ENCODE measurements at regions not wholly inside any gene's neighbourhood (a gene's known extent, or its start where the extent isn't known, plus 50 kb on each side); places are given as distances from the start of the nearest gene placed in this dataset.

DNA sequence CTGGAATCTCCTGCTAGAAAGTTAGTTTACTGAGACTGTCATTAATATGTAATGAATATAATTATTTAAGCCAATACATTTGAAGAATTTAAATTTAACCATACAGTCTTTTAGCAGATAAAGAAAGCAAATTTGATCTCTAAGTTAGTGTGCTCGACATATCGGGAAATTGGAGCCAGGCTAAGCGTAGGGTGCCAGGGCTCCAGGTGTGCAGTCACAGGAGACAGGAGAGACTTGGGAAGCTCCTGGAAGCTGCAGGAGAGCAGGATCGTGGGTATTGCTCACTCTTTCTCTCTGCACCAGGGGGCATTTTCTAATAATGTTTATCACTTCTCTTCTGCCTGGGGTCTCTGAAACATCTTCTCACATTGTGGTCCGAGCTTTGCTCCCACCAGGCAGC is 342.0 kb upstream of the ANKRD30A start:
- TF ChIP-seq EZH2 (IDR thresholded peaks at IDR 0.05; ENCODE audit: borderline replicate concordance, low read depth, low read length, severe bottlenecking), result no peak
- no peak for TF ChIP-seq POLR2AphosphoS5 (IDR thresholded peaks at IDR 0.05; ENCODE audit: insufficient read depth, low read depth, low read length)
- TF ChIP-seq, protein P1, sequence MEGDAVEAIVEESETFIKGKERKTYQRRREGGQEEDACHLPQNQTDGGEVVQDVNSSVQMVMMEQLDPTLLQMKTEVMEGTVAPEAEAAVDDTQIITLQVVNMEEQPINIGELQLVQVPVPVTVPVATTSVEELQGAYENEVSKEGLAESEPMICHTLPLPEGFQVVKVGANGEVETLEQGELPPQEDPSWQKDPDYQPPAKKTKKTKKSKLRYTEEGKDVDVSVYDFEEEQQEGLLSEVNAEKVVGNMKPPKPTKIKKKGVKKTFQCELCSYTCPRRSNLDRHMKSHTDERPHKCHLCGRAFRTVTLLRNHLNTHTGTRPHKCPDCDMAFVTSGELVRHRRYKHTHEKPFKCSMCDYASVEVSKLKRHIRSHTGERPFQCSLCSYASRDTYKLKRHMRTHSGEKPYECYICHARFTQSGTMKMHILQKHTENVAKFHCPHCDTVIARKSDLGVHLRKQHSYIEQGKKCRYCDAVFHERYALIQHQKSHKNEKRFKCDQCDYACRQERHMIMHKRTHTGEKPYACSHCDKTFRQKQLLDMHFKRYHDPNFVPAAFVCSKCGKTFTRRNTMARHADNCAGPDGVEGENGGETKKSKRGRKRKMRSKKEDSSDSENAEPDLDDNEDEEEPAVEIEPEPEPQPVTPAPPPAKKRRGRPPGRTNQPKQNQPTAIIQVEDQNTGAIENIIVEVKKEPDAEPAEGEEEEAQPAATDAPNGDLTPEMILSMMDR (IDR thresholded peaks at IDR 0.05; ENCODE audit: extremely low read depth in 1 of 2, insufficient read depth in 1 of 2, low read depth in 1 of 2, low read length in 2 of 2), result no peak
- no peak for TF ChIP-seq POLR2A (IDR thresholded peaks at IDR 0.05; ENCODE audit: low read depth, low read length)
- TF ChIP-seq, protein P2, sequence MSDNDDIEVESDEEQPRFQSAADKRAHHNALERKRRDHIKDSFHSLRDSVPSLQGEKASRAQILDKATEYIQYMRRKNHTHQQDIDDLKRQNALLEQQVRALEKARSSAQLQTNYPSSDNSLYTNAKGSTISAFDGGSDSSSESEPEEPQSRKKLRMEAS (IDR thresholded peaks at IDR 0.05; ENCODE audit: insufficient read depth, insufficient read length), result no peak
- TF ChIP-seq JUN (IDR thresholded peaks at IDR 0.05; ENCODE audit: borderline replicate concordance, insufficient read depth, insufficient read length, low read depth), result no peak
- TF ChIP-seq FOS (IDR thresholded peaks at IDR 0.05; ENCODE audit: borderline replicate concordance, insufficient read depth, low read length), result no peak
- TF ChIP-seq MYC (IDR thresholded peaks at IDR 0.05; ENCODE audit: low read depth, low read length), result no peak

All from endothelial cell of umbilical vein (primary cell).